ENCODE measurements at regions not wholly inside any gene's neighbourhood (a gene's known extent, or its start where the extent isn't known, plus 50 kb on each side); places are given as distances from the start of the nearest gene placed in this dataset.

- no peaks in the 10 kb centered on the region for H3K36me3 Mint-ChIP-seq
Measured at GRCh38 chr4:30600246-30601017, 119.7 kb upstream of the PCDH7 start.

DNA sequence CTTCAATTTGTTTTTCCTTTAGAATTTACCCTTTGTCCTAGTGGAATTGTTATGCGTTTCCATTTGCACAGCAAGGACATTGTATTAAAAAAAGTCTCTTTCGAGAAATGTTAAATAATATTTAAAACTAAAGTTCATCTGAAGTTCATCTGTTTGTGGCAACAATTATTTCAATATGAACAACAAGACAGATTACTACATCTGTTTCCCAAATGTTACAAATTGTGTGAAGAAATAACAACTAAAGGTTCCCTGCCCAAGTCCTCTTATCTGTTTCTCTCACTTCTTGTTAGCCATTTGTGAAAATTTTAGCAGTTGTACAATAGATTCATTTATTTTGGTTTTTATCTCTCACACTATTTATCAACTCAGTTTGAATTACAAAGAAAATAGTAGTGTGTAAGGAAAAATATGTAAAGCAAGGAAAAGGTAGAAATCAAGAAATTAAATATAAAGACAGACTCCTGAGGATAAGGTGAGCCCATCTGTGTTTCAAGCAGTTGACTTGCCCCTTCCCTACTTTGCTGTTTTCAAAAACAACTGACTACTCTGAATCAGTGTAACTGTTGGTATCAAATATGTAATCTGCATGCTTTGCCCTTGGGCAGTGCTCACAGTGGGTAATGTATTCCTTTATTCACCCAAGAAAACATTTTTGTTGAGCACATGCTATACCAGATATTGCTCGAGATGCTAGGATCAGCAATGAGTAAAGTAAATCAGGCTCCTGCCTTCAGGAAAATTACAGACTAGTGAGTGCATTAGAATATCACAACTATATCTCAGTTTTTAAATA is 118.9 kb upstream of the PCDH7 start:
- Mint-ChIP-seq H3K9me3 (peaks cover 7 to 16% of the 10 kb centered on the region in 2 donors), H3K36me3 (no peaks in the 10 kb centered on the region), H3K27ac (no peak overlapping the region)
- DNase-seq (ENCODE audit: low spot score in 2 of 2) (no peak), ATAC-seq (no peak)

More at GRCh38 chr4:30600246-30601017, 119.7 kb upstream of the PCDH7 start:
- ATAC-seq (no peak), DNase-seq (ENCODE audit: low spot score in 2 of 2) (no peak)
- no peak overlapping the region for H3K27ac Mint-ChIP-seq
- H3K9me3 Mint-ChIP-seq: peaks cover 7 to 13% of the 10 kb centered on the region in 2 donors

DNA sequence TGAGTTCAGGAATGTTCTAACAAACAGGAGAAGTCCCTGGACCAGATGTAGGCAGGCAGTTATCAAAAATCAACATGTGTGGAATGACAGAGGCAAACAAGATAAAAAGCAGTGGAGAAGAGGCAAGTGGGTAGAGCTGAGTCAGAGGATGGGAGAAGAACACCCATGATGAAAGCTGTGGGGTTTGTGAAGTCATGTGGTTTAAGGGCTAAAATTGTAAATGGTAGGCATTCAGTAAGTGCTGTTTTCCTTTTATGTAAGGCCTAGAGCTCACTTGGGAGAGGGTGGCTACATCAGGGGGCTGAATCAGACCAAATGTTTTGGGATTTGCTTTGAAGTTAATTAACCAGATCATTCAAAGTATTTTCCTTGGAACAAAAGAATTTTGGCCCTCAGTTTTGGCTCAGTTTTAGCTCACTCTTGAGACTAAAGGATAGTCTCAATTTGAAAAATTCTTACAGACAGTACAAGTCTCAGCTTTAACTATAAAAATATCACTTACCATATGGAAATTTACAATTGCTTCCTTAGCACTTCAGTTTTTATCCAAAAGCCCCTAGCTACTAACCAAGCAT is 114.5 kb upstream of the PCDH7 start:
- ATAC-seq (no peak), DNase-seq (ENCODE audit: low spot score in 2 of 2) (no peak)
- Mint-ChIP-seq H3K36me3 (no peaks in the 10 kb centered on the region), H3K9me3 (peaks cover 9 to 17% of the 10 kb centered on the region in 2 donors), H3K27ac (no peak overlapping the region)

- ATAC-seq (no peak), DNase-seq (ENCODE audit: low spot score in 2 of 2) (no peak)
- no peak overlapping the region for H3K27ac Mint-ChIP-seq
- peaks cover 11 to 18% of the 10 kb centered on the region in 2 donors for H3K9me3 Mint-ChIP-seq
- H3K36me3 Mint-ChIP-seq: no peaks in the 10 kb centered on the region
Measured at GRCh38 chr4:30610361-30610760, 109.8 kb upstream of the PCDH7 start.

DNA sequence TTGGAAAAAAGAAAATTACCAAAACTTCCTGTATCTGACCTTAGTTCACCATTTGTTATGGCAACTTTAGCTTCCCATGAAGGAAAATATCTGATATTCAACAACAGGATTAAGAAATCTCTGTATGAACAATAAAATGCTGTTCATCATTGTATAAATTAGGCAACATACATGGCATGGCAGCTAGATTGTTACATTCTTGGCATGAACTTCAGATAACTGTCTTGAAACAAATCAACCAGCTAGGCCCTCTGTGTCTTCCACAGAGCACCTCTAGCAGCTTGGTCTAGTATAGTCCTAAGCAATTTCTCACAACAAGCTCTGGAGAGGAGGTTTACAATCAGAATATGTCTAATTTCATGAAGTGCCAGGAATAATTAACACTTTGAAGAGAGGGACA is 105.4 kb upstream of the PCDH7 start:
- DNase-seq (ENCODE audit: low spot score in 2 of 2) (no peak), ATAC-seq (no peak)
- Mint-ChIP-seq H3K9me3 (peaks cover 0 to 10% of the 10 kb centered on the region in 2 donors), H3K36me3 (no peaks in the 10 kb centered on the region), H3K27ac (no peak overlapping the region)

DNA sequence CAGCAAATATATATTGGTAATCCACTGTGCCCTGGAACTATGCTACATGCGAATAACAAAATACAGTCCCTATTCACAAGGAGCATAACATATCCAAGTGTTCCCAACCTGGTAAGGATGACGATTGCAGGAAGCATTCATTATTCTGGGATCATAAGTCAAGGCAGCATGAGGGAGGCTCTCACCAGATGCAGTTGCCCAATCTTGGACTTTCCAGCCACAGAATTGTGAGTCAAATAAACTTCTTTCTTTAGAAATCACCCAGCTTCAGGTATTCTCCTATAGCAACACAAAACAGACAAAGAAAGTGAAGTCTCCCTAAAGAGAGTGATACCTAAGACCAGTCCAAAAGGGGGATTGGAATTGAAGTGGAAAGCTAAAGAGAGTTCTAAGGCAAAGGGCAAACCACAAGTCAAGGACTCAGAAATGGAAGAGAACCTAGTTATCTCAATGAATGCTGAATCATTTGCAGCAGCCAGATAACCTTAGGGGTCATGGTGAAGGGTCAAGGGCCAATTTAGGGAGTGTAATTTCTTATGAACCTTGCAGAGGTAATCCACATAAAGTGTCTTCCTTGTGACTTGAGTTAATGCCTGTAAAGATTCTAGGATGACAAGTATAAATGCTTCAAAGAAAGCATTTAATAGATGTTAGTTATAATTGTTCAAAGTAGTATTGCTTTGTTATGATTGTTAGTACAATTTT is 103.1 kb upstream of the PCDH7 start:
- ATAC-seq: no peak
- no peak for DNase-seq (ENCODE audit: low spot score in 2 of 2)
- H3K27ac Mint-ChIP-seq: no peak overlapping the region
- no peaks in the 10 kb centered on the region for H3K36me3 Mint-ChIP-seq
- H3K9me3 Mint-ChIP-seq: peaks cover 5 to 12% of the 10 kb centered on the region in 2 donors

- ATAC-seq: no peak
- Mint-ChIP-seq H3K36me3 (no peaks in the 10 kb centered on the region), H3K9me3 (peaks cover 5 to 9% of the 10 kb centered on the region in 2 donors), H3K27ac (no peak overlapping the region)
- DNase-seq (ENCODE audit: low spot score in 2 of 2): no peak
Measured at GRCh38 chr4:30617836-30618235, 102.3 kb upstream of the PCDH7 start.

- H3K27ac Mint-ChIP-seq: no peak overlapping the region
- H3K36me3 Mint-ChIP-seq: no peaks in the 10 kb centered on the region
- ATAC-seq (no peak), DNase-seq (ENCODE audit: low spot score in 2 of 2) (no peak)
- H3K9me3 Mint-ChIP-seq: peaks cover 11 to 13% of the 10 kb centered on the region in 2 donors
Measured at GRCh38 chr4:30619679-30620078, 100.5 kb upstream of the PCDH7 start.

- ATAC-seq (no peak), DNase-seq (ENCODE audit: low spot score in 2 of 2) (no peak)
- H3K9me3 Mint-ChIP-seq: peaks cover 11 to 13% of the 10 kb centered on the region in 2 donors
- H3K36me3 Mint-ChIP-seq: no peaks in the 10 kb centered on the region
- H3K27ac Mint-ChIP-seq: no peak overlapping the region
Measured at GRCh38 chr4:30620711-30621110, 99.5 kb upstream of the PCDH7 start.

- Mint-ChIP-seq H3K9me3 (peaks cover 6 to 14% of the 10 kb centered on the region in 2 donors), H3K27ac (no peak overlapping the region), H3K36me3 (peaks cover 0 to 6% of the 10 kb centered on the region in 2 donors)
- ATAC-seq (no peak), DNase-seq (ENCODE audit: low spot score in 2 of 2) (no peak)
Measured at GRCh38 chr4:30630431-30630830, 89.7 kb upstream of the PCDH7 start.

DNA sequence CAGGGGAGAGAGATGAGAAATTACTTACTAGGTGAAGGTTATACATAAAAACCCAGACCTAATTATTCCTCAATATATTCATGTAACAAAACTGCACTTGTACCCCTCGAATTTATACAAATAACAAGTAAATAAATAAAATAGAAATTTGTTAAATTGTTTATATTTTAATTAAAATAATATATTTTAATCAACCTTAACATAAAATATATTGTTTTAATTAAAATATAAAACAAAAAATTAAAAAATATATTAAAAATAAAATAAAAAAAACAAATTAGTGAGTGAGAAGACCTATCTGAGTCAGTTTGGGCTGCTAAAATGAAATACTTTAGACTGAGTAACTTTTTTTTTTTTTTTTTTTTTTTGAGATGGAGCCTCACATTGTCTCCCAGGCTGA is 87.4 kb upstream of the PCDH7 start:
- no peak overlapping the region for H3K27ac Mint-ChIP-seq
- peaks cover 0 to 6% of the 10 kb centered on the region in 2 donors for H3K36me3 Mint-ChIP-seq
- peaks cover 11 to 20% of the 10 kb centered on the region in 2 donors for H3K9me3 Mint-ChIP-seq
- DNase-seq (ENCODE audit: low spot score in 2 of 2) (no peak), ATAC-seq (no peak)

- peaks cover 0 to 5% of the 10 kb centered on the region in 2 donors for H3K36me3 Mint-ChIP-seq
- peaks cover 4 to 10% of the 10 kb centered on the region in 2 donors for H3K9me3 Mint-ChIP-seq
- DNase-seq (ENCODE audit: low spot score in 2 of 2) (no peak), ATAC-seq (no peak)
- H3K27ac Mint-ChIP-seq: no peak overlapping the region
Measured at GRCh38 chr4:30641345-30641744, 78.8 kb upstream of the PCDH7 start.

DNA sequence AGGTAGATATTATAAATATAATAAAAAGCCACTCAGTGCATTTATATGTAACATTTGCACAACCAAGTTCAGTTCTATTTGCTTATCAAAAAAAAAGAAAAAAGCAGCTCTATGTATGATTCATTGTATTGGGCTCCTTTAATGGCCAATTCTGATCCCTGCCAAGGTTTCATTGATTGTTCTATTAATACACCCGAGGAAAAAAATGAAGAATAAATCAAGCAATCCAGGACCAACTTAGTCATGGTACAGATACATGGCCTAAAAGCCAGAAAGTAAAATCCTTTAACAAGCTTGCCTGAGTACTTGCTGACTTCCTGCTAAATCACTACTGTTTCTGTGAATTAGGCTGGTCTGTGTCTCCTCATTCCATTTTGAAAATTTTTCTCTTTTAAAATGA is 77.6 kb upstream of the PCDH7 start:
- DNase-seq (ENCODE audit: low spot score in 2 of 2) (no peak), ATAC-seq (no peak)
- Mint-ChIP-seq H3K9me3 (peaks cover 4 to 6% of the 10 kb centered on the region in 2 donors), H3K36me3 (peaks cover 0 to 5% of the 10 kb centered on the region in 2 donors), H3K27ac (no peak overlapping the region)

DNA sequence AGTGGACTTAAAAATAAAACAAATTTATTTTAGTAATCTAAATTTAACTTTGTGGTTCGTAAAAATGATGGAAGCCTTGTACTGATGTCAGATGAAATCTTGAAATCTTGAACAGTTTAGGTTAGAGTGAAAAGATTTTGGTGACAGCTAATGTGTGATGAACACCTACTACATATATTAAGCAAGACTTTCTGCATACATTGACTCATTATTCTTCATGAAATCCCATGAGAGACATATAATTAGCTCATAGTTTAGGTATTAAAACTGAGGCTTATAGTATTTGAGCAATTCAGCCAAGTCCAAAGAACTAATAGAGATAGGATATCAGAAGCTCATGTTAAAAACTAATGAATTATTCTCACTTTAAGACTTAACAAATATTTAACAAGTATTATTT is 66.9 kb upstream of the PCDH7 start:
- ATAC-seq (no peak), DNase-seq (ENCODE audit: low spot score in 2 of 2) (no peak)
- Mint-ChIP-seq H3K27ac (no peak overlapping the region), H3K9me3 (peaks cover 3 to 8% of the 10 kb centered on the region in 2 donors), H3K36me3 (no peaks in the 10 kb centered on the region)

DNA sequence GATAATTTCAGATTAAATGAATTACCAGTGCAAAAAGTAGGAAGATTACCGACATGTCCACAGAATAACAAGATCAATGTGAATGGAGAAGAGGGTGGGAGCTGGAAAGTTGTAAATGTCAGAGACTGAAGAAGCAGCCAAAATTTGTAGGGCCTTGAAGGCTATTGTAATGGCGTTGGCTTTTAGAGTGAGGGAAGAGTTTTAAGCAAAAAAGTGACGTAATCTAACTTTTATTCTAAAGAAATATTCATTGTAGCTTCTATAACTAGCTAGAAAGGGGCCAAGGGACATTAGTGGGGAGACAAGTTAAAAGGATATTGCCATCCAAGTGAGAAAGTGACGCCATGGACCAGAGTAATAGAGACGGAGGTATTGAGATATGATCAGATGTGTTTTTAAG is 63.3 kb upstream of the PCDH7 start:
- ATAC-seq (no peak), DNase-seq (ENCODE audit: low spot score in 2 of 2) (no peak)
- peaks cover 0 to 5% of the 10 kb centered on the region in 2 donors for H3K9me3 Mint-ChIP-seq
- H3K36me3 Mint-ChIP-seq: no peaks in the 10 kb centered on the region
- H3K27ac Mint-ChIP-seq: no peak overlapping the region

- no peak for ATAC-seq
- Mint-ChIP-seq H3K36me3 (no peaks in the 10 kb centered on the region), H3K27ac (no peak overlapping the region), H3K9me3 (peaks cover 9% of the 10 kb centered on the region in 2 donors)
- no peak for DNase-seq (ENCODE audit: low spot score in 2 of 2)
Measured at GRCh38 chr4:30667919-30668318, 52.2 kb upstream of the PCDH7 start.

DNA sequence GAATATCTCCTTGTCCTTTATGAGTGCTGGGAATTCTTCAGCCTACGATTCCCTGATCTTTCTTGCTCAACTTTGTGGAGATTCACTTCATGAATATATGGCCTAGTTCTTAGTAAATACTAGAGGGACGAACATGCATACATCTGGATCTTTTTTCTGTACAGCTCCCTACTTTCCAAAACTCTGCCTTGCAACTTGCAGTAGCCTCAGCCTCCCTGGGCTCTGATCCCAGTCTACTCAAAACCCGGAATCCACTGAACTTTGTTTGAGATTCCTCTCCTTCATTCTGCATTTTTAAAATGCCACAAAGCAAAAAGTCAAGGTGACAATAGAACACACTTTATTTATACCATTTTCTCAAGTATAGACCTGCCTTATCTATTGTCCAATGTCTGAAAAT is 50.0 kb upstream of the PCDH7 start:
- Mint-ChIP-seq H3K27ac (no peak overlapping the region), H3K36me3 (no peaks in the 10 kb centered on the region), H3K9me3 (peaks cover 14 to 17% of the 10 kb centered on the region in 2 donors)
- DNase-seq (ENCODE audit: low spot score in 2 of 2) (no peak), ATAC-seq (no peak)

All from activated naive CD4-positive, alpha-beta T cell treated with anti-CD3 and anti-CD28 coated beads, Interleukin-2, amount 50 U/mL, for 72 hours (primary cell).